Activated naive CD4-positive, alpha-beta T cell treated with anti-CD3 and anti-CD28 coated beads, Interleukin-2, amount 50 U/mL, for 24 hours (primary cell): ENCODE measurements at regions not wholly inside any gene's neighbourhood (a gene's known extent, or its start where the extent isn't known, plus 50 kb on each side); places are given as distances from the start of the nearest gene placed in this dataset.
"Not testable (repeated sequence)": the region's sequence is repeated elsewhere in the genome, so short reads cannot be mapped to it uniquely, and the experiment has no call there.

ENCODE experiments used
- H3K27ac Mint-ChIP-seq: one replicate; pipeline ENCODE4 v1.8.0; 2021; ENCODE audit warnings: mild to moderate bottlenecking, mixed read lengths
- H3K27me3 Mint-ChIP-seq: one replicate; pipeline ENCODE4 v1.8.0; 2021; ENCODE audit warnings: mixed read lengths
- H3K36me3 Mint-ChIP-seq: one replicate; pipeline ENCODE4 v1.8.0; 2021; ENCODE audit warnings: mixed read lengths
- H3K4me1 Mint-ChIP-seq: one replicate; pipeline ENCODE4 v1.8.0; 2021; ENCODE audit warnings: mixed read lengths
- H3K4me3 Mint-ChIP-seq: one replicate; pipeline ENCODE4 v1.8.0; 2021; ENCODE audit warnings: mild to moderate bottlenecking, mixed read lengths
- H3K9me3 Mint-ChIP-seq: one replicate; pipeline ENCODE4 v1.8.0; 2021; ENCODE audit warnings: mixed read lengths

- Mint-ChIP-seq H3K4me1 (no peaks in the 10 kb centered on the region), H3K4me3 (no peak overlapping the region), H3K9me3 (peaks cover 10% of the 10 kb centered on the region), H3K27ac (no peak overlapping the region), H3K27me3 (no peaks in the 10 kb centered on the region), H3K36me3 (no peaks in the 10 kb centered on the region)
Observed at GRCh38 chr4:20151436-20151835, 100.3 kb upstream of the SLIT2 start.

GRCh38 chr4:20149143-20149542 is 102.6 kb upstream of the SLIT2 start:
- not testable (repeated sequence) for H3K27ac Mint-ChIP-seq, H3K36me3 Mint-ChIP-seq, H3K27me3 Mint-ChIP-seq, H3K9me3 Mint-ChIP-seq, H3K4me1 Mint-ChIP-seq, H3K4me3 Mint-ChIP-seq

GRCh38 chr4:20137176-20137575 is 114.5 kb upstream of the SLIT2 start:
- H3K9me3 Mint-ChIP-seq, result peaks cover 9% of the 10 kb centered on the region
- no peak overlapping the region for H3K27ac Mint-ChIP-seq
- no peaks in the 10 kb centered on the region for H3K27me3 Mint-ChIP-seq
- H3K36me3 Mint-ChIP-seq, result no peaks in the 10 kb centered on the region
- H3K4me3 Mint-ChIP-seq, result no peak overlapping the region
- no peaks in the 10 kb centered on the region for H3K4me1 Mint-ChIP-seq

- Mint-ChIP-seq H3K27me3 (no peaks in the 10 kb centered on the region), H3K9me3 (no peaks in the 10 kb centered on the region), H3K4me3 (no peak overlapping the region), H3K4me1 (no peaks in the 10 kb centered on the region), H3K36me3 (no peaks in the 10 kb centered on the region), H3K27ac (no peak overlapping the region)
Observed at GRCh38 chr4:20127626-20128025, 124.1 kb upstream of the SLIT2 start.

GRCh38 chr4:20126906-20127305 is 124.8 kb upstream of the SLIT2 start:
- H3K27me3 Mint-ChIP-seq, result no peaks in the 10 kb centered on the region
- H3K36me3 Mint-ChIP-seq, result no peaks in the 10 kb centered on the region
- H3K4me1 Mint-ChIP-seq, result no peaks in the 10 kb centered on the region
- no peak overlapping the region for H3K27ac Mint-ChIP-seq
- no peak overlapping the region for H3K4me3 Mint-ChIP-seq
- no peaks in the 10 kb centered on the region for H3K9me3 Mint-ChIP-seq

- H3K9me3 Mint-ChIP-seq, result no peaks in the 10 kb centered on the region
- H3K36me3 Mint-ChIP-seq, result no peaks in the 10 kb centered on the region
- no peak overlapping the region for H3K27ac Mint-ChIP-seq
- H3K4me3 Mint-ChIP-seq, result no peak overlapping the region
- no peaks in the 10 kb centered on the region for H3K27me3 Mint-ChIP-seq
- H3K4me1 Mint-ChIP-seq, result no peaks in the 10 kb centered on the region
Observed at GRCh38 chr4:20124317-20125026, 127.2 kb upstream of the SLIT2 start.

DNA sequence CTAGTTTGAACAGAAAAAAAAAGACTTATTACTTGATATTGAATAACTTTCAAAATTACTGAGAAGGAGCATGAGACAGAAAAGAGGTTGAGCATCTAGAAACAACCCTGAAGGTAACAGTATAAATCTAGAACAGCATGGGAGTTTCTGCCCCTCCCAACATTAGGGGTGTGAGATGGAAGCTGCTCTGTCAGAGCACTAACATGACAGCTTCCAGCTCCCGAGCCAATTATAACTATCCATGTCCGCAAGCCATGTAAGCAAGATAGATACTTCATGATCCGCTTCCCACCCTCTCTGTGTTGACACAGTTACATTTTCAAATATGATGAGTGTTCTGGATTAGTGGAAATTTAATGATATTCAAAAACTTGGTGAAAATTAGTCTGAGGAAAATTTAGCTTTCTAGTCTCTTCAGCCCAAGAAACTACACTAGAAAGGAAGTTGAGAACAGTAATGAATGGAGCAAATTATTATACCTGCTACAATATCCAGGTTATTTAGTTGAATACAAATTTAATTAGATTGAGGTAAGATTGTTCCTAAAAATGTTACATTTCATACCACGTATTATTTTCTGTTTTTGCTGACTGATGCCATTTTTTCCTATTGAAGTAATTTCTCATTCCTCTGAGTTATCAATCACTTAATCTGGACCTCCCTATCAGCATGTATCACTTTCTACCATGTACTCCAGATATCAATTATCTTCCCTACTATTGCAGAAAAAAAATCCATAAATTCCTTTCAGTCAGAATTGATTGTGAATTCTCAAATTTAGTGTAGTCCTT is 129.3 kb upstream of the SLIT2 start:
- no peaks in the 10 kb centered on the region for H3K9me3 Mint-ChIP-seq
- no peaks in the 10 kb centered on the region for H3K36me3 Mint-ChIP-seq
- no peak overlapping the region for H3K4me3 Mint-ChIP-seq
- no peaks in the 10 kb centered on the region for H3K27me3 Mint-ChIP-seq
- no peak overlapping the region for H3K27ac Mint-ChIP-seq
- H3K4me1 Mint-ChIP-seq, result no peaks in the 10 kb centered on the region

DNA sequence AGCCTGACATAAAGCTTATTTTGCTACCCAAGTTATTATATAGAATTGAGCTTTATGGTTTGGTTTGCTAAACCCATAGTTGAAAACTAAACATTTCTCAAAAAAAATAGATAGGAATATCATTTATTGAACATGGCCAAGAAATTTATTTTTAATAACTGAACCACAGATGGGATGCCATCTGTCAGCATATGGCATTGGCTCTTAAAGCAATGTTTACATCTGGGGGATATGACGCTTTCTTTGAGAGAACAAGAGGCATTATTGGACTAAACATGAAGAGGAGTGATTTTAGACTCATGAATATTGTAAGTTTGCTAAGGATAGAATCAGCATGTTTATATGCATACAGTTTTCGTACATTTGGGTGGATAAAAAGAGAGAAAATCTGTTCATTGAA is 132.6 kb upstream of the SLIT2 start:
- H3K27ac Mint-ChIP-seq, result no peak overlapping the region
- no peaks in the 10 kb centered on the region for H3K9me3 Mint-ChIP-seq
- no peaks in the 10 kb centered on the region for H3K36me3 Mint-ChIP-seq
- H3K4me1 Mint-ChIP-seq, result no peaks in the 10 kb centered on the region
- no peak overlapping the region for H3K4me3 Mint-ChIP-seq
- H3K27me3 Mint-ChIP-seq, result no peaks in the 10 kb centered on the region

DNA sequence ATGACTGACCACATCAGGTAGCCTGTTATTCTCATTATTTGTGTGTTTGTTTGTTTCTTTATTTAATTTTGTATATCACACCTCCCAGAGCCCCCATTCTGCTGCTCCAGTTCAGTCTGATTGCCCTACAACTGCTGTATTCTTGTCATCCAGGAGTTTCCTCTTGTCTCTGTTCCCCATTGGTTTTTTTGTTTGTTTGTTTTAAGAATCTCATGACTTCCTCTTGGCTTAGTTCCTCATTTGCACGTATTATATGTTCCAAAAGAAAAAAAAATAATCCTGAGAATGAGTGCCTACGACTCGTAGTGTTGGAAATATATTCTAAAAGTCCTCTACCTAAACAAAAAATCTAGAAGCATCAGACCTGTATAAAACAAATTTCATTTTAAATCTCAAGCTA is 142.3 kb upstream of the SLIT2 start:
- Mint-ChIP-seq H3K9me3 (no peaks in the 10 kb centered on the region), H3K36me3 (no peaks in the 10 kb centered on the region), H3K27me3 (no peaks in the 10 kb centered on the region)

GRCh38 chr4:20106921-20107320 is 144.8 kb upstream of the SLIT2 start:
- H3K9me3 Mint-ChIP-seq, result no peaks in the 10 kb centered on the region
- no peak overlapping the region for H3K4me3 Mint-ChIP-seq
- H3K27ac Mint-ChIP-seq, result no peak overlapping the region
- no peaks in the 10 kb centered on the region for H3K36me3 Mint-ChIP-seq
- H3K27me3 Mint-ChIP-seq, result no peaks in the 10 kb centered on the region
- no peaks in the 10 kb centered on the region for H3K4me1 Mint-ChIP-seq

More for the DNA sequence above, 142.3 kb upstream of the SLIT2 start:
- no peaks in the 10 kb centered on the region for H3K4me1 Mint-ChIP-seq
- H3K27ac Mint-ChIP-seq, result no peak overlapping the region
- no peak overlapping the region for H3K4me3 Mint-ChIP-seq

- H3K27ac Mint-ChIP-seq, result no peak overlapping the region
- no peaks in the 10 kb centered on the region for H3K4me1 Mint-ChIP-seq
- H3K9me3 Mint-ChIP-seq, result no peaks in the 10 kb centered on the region
- H3K36me3 Mint-ChIP-seq, result no peaks in the 10 kb centered on the region
- no peak overlapping the region for H3K4me3 Mint-ChIP-seq
- no peaks in the 10 kb centered on the region for H3K27me3 Mint-ChIP-seq
Observed at GRCh38 chr4:20101831-20102230, 149.9 kb upstream of the SLIT2 start.

DNA sequence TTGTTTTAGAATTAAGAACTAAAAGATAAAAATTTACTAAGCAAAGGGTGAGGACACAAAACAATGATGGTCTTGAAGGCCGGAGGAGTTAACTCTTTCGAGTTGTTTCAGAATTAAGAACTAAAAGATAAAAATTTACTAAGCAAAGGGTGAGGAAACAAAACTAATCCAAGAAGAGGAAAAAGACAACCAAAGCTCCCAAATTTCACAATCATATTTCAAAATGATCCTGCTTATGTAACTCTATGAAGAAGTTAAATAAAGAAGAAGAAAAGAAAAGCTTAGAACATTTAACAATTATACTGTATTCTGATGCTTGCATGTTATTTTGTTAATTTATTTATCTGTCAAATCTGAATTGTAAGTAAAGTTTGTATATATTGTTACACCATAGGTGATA is 154.8 kb upstream of the SLIT2 start:
- no peaks in the 10 kb centered on the region for H3K27me3 Mint-ChIP-seq
- H3K36me3 Mint-ChIP-seq, result no peaks in the 10 kb centered on the region
- no peaks in the 10 kb centered on the region for H3K9me3 Mint-ChIP-seq
- H3K4me3 Mint-ChIP-seq, result no peak overlapping the region
- no peaks in the 10 kb centered on the region for H3K4me1 Mint-ChIP-seq
- H3K27ac Mint-ChIP-seq, result no peak overlapping the region

GRCh38 chr4:20095805-20096541 is 155.7 kb upstream of the SLIT2 start:
- Mint-ChIP-seq H3K36me3 (no peaks in the 10 kb centered on the region), H3K4me3 (no peak overlapping the region), H3K27me3 (no peaks in the 10 kb centered on the region), H3K4me1 (no peaks in the 10 kb centered on the region), H3K9me3 (no peaks in the 10 kb centered on the region), H3K27ac (no peak overlapping the region)

DNA sequence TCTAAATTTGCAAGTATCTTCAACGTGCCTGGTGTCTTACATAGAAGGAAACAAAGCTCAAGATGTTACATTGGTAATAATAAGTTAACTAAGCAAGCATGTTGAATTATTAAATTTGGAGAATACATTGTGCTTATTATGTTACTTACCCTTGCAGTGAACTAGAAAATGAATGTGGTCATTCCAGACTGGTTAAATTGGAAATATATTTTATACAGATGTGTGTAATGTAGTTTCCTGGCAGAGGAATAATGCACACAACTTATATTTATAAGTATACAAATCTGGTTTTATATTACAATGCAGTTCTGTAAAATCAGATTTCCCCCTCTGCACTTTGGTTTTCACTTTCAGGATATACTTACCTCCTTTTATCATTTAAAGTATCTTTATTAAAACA is 159.9 kb upstream of the SLIT2 start:
- H3K27me3 Mint-ChIP-seq, result no peaks in the 10 kb centered on the region
- H3K4me3 Mint-ChIP-seq, result no peak overlapping the region
- H3K9me3 Mint-ChIP-seq, result no peaks in the 10 kb centered on the region
- no peaks in the 10 kb centered on the region for H3K4me1 Mint-ChIP-seq
- no peak overlapping the region for H3K27ac Mint-ChIP-seq
- no peaks in the 10 kb centered on the region for H3K36me3 Mint-ChIP-seq

- Mint-ChIP-seq H3K27ac (no peak overlapping the region), H3K4me1 (no peaks in the 10 kb centered on the region), H3K36me3 (no peaks in the 10 kb centered on the region), H3K27me3 (no peaks in the 10 kb centered on the region), H3K4me3 (no peak overlapping the region), H3K9me3 (no peaks in the 10 kb centered on the region)
Observed at GRCh38 chr4:20087522-20087911, 164.2 kb upstream of the SLIT2 start.
